DOHH2 (cell line): ENCODE measurements at regions not wholly inside any gene's neighbourhood (a gene's known extent, or its start where the extent isn't known, plus 50 kb on each side); places are given as distances from the start of the nearest gene placed in this dataset.

Experiments used
- CTCF ChIP-seq: fragments of 200-600 bp; sonication (generic); IDR thresholded peaks from one replicate; pipeline ENCODE4 v1.5.1; 2014; ENCODE audit warnings: antibody characterized with exemption, mild to moderate bottlenecking, low read depth, low read length; ENCODE audit not compliant: poor library complexity, severe bottlenecking
- EZH2phosphoT487 ChIP-seq: fragments of 200-600 bp; sonication (generic); IDR thresholded peaks from 2 replicates; pipeline ENCODE4 v1.6.1; 2017; ENCODE audit warnings: borderline replicate concordance, mild to moderate bottlenecking, antibody characterized with exemption, low read length, moderate library complexity, mixed read lengths

- TF ChIP-seq CTCF (no peak), EZH2phosphoT487 (no peak)
These were observed 202.9 kb upstream of the PROK2 start for GRCh38 chr3:71987828-71988227.
